BJ (cell line): ENCODE measurements at regions not wholly inside any gene's neighbourhood (a gene's known extent, or its start where the extent isn't known, plus 50 kb on each side); places are given as distances from the start of the nearest gene placed in this dataset.

ENCODE experiments used
- CTCF ChIA-PET: fragments of 350-600 bp; formaldehyde crosslinking; extraction: SDS; loops from one replicate; lab custom pipeline; 2021; ENCODE audit warnings: antibody characterized with exemption, inconsistent platforms; lab: Yijun Ruan, JAX
- POLR2A ChIA-PET: fragments of 300-600 bp; sonication (Branson Sonifier 250); formaldehyde crosslinking; extraction: SDS; loops from one replicate; lab custom pipeline; 2021; ENCODE audit warnings: antibody characterized with exemption; lab: Charles Lee
- DNase-seq: peaks from one replicate; pipeline ENCODE4 v3.0.0-alpha.2; 2011; ENCODE audit warnings: low read depth
- H3K27me3 ChIP-seq: 2 replicates; pipeline ENCODE4 v1.6.0; 2011; ENCODE audit warnings: low read length; ENCODE audit not compliant: control insufficient read depth, insufficient read depth
- H3K36me3 ChIP-seq: 2 replicates; pipeline ENCODE4 v1.5.1; 2011; ENCODE audit warnings: low read length; ENCODE audit not compliant: control insufficient read depth, insufficient read depth
- H3K4me3 ChIP-seq: 2 replicates; pipeline ENCODE4 v1.5.1; 2011; ENCODE audit warnings: low read depth, mild to moderate bottlenecking, control low read depth, low read length
- TF ChIP-seq, protein P1 (sequence below): IDR thresholded peaks from 2 replicates; pipeline ENCODE4 v1.5.1; 2011; ENCODE audit warnings: low read depth, mild to moderate bottlenecking, control low read depth, inconsistent platforms, low read length, moderate library complexity; ENCODE audit not compliant: insufficient read depth

DNA sequence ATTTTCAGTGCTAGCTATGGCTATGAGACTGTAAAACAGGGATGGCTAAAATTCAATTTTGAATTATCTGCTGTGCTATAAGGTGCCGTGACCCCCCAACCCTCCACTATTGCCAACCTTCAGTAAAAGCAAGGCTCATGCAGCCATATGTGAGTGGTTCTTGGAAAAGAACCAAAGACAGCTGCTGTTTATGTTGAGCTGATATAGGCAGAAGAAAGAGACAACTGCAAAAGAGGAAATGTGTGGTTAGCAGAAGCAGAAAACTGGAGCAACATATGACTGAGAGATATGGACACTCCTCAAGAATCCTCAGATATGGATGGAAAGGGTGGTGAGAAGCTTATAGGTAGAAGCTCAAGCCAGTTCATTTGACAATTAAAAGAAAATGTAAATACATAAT is 200.3 kb downstream of the TLE1 start:
- ChIA-PET POLR2A (no interaction called here), CTCF (interaction anchor here (1.1 kb wide), 1 partner anchor 10 kb away, joined by 4 read pairs; no protein-coding TSS in a partner anchor)
- TF ChIP-seq, protein P1, sequence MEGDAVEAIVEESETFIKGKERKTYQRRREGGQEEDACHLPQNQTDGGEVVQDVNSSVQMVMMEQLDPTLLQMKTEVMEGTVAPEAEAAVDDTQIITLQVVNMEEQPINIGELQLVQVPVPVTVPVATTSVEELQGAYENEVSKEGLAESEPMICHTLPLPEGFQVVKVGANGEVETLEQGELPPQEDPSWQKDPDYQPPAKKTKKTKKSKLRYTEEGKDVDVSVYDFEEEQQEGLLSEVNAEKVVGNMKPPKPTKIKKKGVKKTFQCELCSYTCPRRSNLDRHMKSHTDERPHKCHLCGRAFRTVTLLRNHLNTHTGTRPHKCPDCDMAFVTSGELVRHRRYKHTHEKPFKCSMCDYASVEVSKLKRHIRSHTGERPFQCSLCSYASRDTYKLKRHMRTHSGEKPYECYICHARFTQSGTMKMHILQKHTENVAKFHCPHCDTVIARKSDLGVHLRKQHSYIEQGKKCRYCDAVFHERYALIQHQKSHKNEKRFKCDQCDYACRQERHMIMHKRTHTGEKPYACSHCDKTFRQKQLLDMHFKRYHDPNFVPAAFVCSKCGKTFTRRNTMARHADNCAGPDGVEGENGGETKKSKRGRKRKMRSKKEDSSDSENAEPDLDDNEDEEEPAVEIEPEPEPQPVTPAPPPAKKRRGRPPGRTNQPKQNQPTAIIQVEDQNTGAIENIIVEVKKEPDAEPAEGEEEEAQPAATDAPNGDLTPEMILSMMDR: no peak
- Histone ChIP-seq H3K27me3 (no peaks in the 10 kb centered on the region), H3K4me3 (no peak overlapping the region), H3K36me3 (no peaks in the 10 kb centered on the region)
- DNase-seq: no peak

DNA sequence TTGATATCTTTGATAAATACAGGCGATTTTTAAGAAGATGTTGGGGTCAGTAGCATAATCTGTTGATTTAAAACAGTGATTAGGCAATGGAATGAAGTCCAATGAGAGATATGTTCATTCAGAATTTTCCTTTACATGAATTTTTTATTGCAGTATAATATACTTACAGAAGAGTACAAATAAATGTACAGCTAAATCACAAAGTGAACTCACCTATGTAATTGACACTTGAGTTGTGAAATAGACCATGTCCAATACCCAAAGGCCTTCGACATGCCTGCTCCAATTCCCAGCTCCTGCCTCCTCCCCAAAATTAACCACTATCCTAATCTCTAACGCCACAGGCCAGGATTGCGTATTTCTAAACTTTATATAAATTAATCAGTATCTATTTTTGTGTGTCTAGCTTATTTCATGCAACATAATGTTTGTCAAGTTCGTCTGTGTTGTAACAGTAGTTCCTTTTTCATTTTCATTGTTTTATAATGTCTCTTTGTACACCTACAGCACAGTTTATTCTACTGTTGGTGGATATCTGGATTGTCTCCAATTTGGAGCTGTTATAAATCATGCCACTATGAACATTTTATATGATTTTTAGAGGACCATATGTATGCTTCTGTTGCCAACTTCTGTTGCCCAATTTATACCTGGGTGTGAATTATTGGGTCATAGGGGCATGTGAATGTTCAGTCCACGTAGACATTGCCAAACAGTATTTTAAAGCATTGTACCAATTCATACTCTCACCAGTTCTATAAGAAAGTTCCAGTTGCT is 208.3 kb downstream of the TLE1 start:
- ChIA-PET POLR2A (no interaction called here), CTCF (interaction anchor here (1.1 kb wide), 1 partner anchor 20 kb away, joined by 3 read pairs; no protein-coding TSS in a partner anchor)
- Histone ChIP-seq H3K4me3 (no peak overlapping the region), H3K27me3 (no peaks in the 10 kb centered on the region), H3K36me3 (no peaks in the 10 kb centered on the region)
- no peak for DNase-seq
- TF ChIP-seq, protein P1: no peak

DNA sequence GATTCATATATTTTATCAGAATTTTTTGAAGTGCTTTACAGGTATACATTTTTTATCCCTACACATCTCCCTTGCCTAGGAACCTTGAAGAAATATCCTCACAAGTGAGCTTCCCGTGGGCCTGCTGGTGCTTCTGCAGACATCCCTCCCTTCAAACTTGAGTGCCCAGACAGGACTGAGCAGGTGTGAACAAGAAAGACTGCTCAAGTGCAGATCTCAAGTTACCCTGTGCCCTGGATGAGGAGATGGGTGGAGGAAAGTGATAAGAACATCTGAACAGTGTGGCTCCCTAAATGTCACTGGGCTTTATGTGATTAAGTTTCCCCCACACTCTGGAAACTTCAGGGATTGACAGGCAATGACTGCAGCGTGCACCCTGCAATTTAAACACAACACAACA is 209.8 kb downstream of the TLE1 start:
- Histone ChIP-seq H3K4me3 (no peak overlapping the region), H3K27me3 (no peaks in the 10 kb centered on the region), H3K36me3 (no peaks in the 10 kb centered on the region)
- TF ChIP-seq, protein P1: no peak
- ChIA-PET POLR2A (no interaction called here), CTCF (interaction anchor here (0.6 to 1.1 kb wide), 2 partner anchors 22 to 156 kb away, joined by 3 to 4 read pairs; no protein-coding TSS in a partner anchor)
- no peak for DNase-seq

DNA sequence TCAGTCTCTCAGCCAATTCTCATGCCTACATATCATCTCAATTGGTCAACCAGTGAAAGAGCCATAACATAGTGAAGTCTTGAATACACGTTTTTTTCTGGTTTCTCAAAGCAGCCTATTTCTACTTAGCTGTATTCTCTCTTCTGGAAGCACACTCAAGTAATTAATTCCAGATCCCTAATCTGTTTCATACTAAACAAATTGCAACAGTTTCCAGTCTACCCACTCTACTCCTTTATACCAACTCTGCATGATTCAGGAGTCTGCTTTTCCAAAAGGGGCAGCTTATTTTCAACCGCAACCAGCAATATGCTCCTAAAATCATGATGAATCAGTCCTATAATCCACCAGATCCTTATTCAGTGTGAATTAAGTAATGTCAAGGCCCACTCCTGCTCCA is 211.7 kb downstream of the TLE1 start:
- ChIA-PET POLR2A (interaction anchor here (0.5 kb wide), 1 partner anchor 154 kb away, joined by 15 read pairs; no protein-coding TSS in a partner anchor), CTCF (interaction anchor here (1.1 to 3.2 kb wide), 3 partner anchors 12 to 18 kb away, joined by 3 to 11 read pairs (median 4); no protein-coding TSS in a partner anchor)
- peak; percentile 74 for DNase-seq
- Histone ChIP-seq H3K36me3 (no peaks in the 10 kb centered on the region), H3K4me3 (no peak overlapping the region), H3K27me3 (no peaks in the 10 kb centered on the region)
- TF ChIP-seq, protein P1: no peak

DNA sequence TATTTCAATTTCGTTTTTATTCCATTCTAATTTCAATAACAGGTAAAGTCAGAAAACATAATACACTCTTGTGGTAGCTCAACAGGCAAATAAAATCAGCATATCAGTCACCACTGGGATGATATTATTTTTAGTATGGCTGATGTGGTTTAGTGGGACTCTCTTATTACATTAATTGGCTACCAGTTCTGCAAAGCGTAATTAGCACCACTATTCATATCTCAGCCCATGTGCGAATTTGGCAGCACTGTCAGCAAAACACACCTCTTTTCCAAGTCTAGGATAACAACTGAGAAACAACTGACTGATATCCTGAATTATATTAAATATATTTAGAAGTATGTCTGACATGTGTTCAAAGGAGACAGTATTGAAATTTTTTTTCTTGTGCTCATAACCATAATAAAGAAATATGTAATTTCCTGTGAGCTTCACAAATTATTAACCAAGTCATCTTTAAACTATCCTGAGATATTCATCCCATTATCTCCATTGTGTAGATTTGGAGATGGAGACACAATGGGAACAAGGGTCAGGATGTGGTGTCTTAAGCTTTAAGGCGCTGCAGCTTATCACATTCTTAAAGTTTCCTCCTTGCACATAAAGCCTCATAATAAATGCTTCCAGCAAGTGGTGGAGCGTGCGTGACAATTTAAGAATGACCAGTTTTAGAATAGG is 212.4 kb downstream of the TLE1 start:
- CTCF ChIA-PET: interaction anchor here (1.1 to 3.2 kb wide), 3 partner anchors 12 to 17 kb away, joined by 3 to 11 read pairs (median 4); no protein-coding TSS in a partner anchor
- POLR2A ChIA-PET: no interaction called here
- DNase-seq: no peak
- TF ChIP-seq, protein P1: no peak
- no peaks in the 10 kb centered on the region for H3K36me3 ChIP-seq
- no peaks in the 10 kb centered on the region for H3K27me3 ChIP-seq
- H3K4me3 ChIP-seq: no peak overlapping the region
